H1 (cell line): ENCODE measurements at regions not wholly inside any gene's neighbourhood (a gene's known extent, or its start where the extent isn't known, plus 50 kb on each side); places are given as distances from the start of the nearest gene placed in this dataset.

Experiments
- CTCF ChIA-PET: fragments of 300-600 bp; sonication (Branson Sonifier 250); formaldehyde crosslinking; loops from one replicate; lab custom pipeline; 2021; ENCODE audit not compliant: partially characterized antibody; lab: Charles Lee
- POLR2A ChIA-PET: fragments of 300-600 bp; sonication (Branson Sonifier 250); formaldehyde crosslinking; loops from one replicate; lab custom pipeline; 2021; ENCODE audit warnings: inconsistent platforms; ENCODE audit not compliant: partially characterized antibody; lab: Charles Lee
- DNase-seq, 2 experiments: peaks; one replicate each; pipeline versions ENCODE4 v3.0.0 to v3.0.0-alpha.2; 2010 to 2022; ENCODE audit warnings: low spot score in 2 of 2, low read depth in 1 of 2, mixed read lengths in 1 of 2
- FAIRE-seq: peaks from 2 replicates; lab custom pipeline; 2011; peaks lifted over from hg19 to GRCh38; lab: Jason Lieb, UNC
- H2AFZ ChIP-seq: 2 replicates; pipeline ENCODE4 v1.8.1; 2012; ENCODE audit warnings: low read length, inconsistent platforms
- H2AK5ac ChIP-seq: 2 replicates; pipeline ENCODE4 v1.6.1; 2013; ENCODE audit warnings: low read depth, low read length
- H2BK120ac ChIP-seq: replicated peaks from 2 replicates; pipeline ENCODE3; 2013; ENCODE audit warnings: low read depth, low read length, inconsistent platforms
- H2BK12ac ChIP-seq: 2 replicates; pipeline ENCODE4 v1.6.1; 2013; ENCODE audit warnings: low read depth, low read length
- H2BK15ac ChIP-seq: 2 replicates; pipeline ENCODE4 v1.6.1; 2013; ENCODE audit warnings: low read length
- H2BK20ac ChIP-seq: 2 replicates; pipeline ENCODE4 v1.6.1; 2013; ENCODE audit warnings: low read length
- H2BK5ac ChIP-seq: 2 replicates; pipeline ENCODE4 v1.6.1; 2013; ENCODE audit warnings: low read depth, low read length
- H3K14ac ChIP-seq: 2 replicates; pipeline ENCODE4 v1.6.1; 2013; ENCODE audit warnings: inconsistent platforms; ENCODE audit not compliant: insufficient read length
- H3K18ac ChIP-seq: 2 replicates; pipeline ENCODE4 v1.6.1; 2013; ENCODE audit warnings: low read length; ENCODE audit errors: extremely low read depth
- H3K23ac ChIP-seq: 2 replicates; pipeline ENCODE4 v1.6.1; 2013; ENCODE audit warnings: inconsistent platforms; ENCODE audit not compliant: insufficient read length
- H3K23me2 ChIP-seq: 2 replicates; pipeline ENCODE4 v1.6.1; 2013; ENCODE audit warnings: low read depth, low read length
- H3K27ac ChIP-seq: 2 replicates; pipeline ENCODE4 v1.6.1; 2011; ENCODE audit warnings: low read depth, low read length, inconsistent platforms
- H3K27me3 ChIP-seq, 4 experiments: replicated peaks in 1 of 4; 1 replicate in 1 of 4; 2 replicates in 3 of 4; pipeline versions ENCODE4 v1.6.1 to v1.8.1; 2011 to 2013; ENCODE audit warnings: low read length in 3 of 4, mild to moderate bottlenecking in 3 of 4, inconsistent platforms in 2 of 4, mixed read lengths in 2 of 4, moderate library complexity in 1 of 4; ENCODE audit not compliant: control insufficient read depth in 3 of 4, insufficient read depth in 3 of 4; ENCODE audit errors: extremely low read depth in 1 of 4
- H3K36me3 ChIP-seq, 4 experiments: 2 replicates each; pipeline versions ENCODE4 v1.6.1 to v1.8.1; 2011 to 2013; ENCODE audit warnings: mild to moderate bottlenecking in 4 of 4, low read length in 3 of 4, moderate library complexity in 2 of 4, control low read depth in 1 of 4, inconsistent platforms in 1 of 4; ENCODE audit not compliant: insufficient read depth in 4 of 4, control insufficient read depth in 2 of 4
- H3K4ac ChIP-seq: replicated peaks from 2 replicates; pipeline ENCODE3; 2013; ENCODE audit warnings: low read length, low read depth, mixed read lengths, inconsistent platforms; ENCODE audit not compliant: insufficient read length
- H3K4me1 ChIP-seq, 4 experiments: replicated peaks in 1 of 4; 1 replicate in 1 of 4; 2 replicates in 3 of 4; pipeline versions ENCODE4 v1.6.1 to v1.8.1; 2011 to 2013; ENCODE audit warnings: low read length in 3 of 4, inconsistent platforms in 2 of 4, mixed read lengths in 1 of 4; ENCODE audit not compliant: insufficient read depth in 4 of 4, control insufficient read depth in 3 of 4
- H3K4me2 ChIP-seq, 2 experiments: 2 replicates each; pipeline versions ENCODE4 v1.6.1 to v1.8.1; 2011 to 2013; ENCODE audit warnings: low read depth in 2 of 2, low read length in 2 of 2, control low read depth in 1 of 2, inconsistent platforms in 1 of 2, mild to moderate bottlenecking in 1 of 2; ENCODE audit not compliant: insufficient read depth in 1 of 2
- H3K4me3 ChIP-seq, 4 experiments: fragments of 200-600, 300-600 bp in 1 of 4; sonication (generic), shearing (Covaris generic), sonication (Bioruptor Twin) in 1 of 4; 2 replicates each; pipeline versions ENCODE4 v1.5.1 to v1.8.1; 2011 to 2016; ENCODE audit warnings: low read length in 4 of 4, low read depth in 3 of 4, control low read depth in 2 of 4, inconsistent platforms in 2 of 4, mild to moderate bottlenecking in 2 of 4, mixed read lengths in 1 of 4, moderate library complexity in 1 of 4; ENCODE audit not compliant: insufficient read depth in 2 of 4; ENCODE audit errors: extremely low read depth in 1 of 4
- H3K56ac ChIP-seq: replicated peaks from 2 replicates; pipeline ENCODE3; 2013; ENCODE audit warnings: low read depth, mild to moderate bottlenecking, mixed read lengths, low read length, inconsistent platforms; ENCODE audit not compliant: insufficient read length
- H3K79me1 ChIP-seq: 2 replicates; pipeline ENCODE4 v1.6.1; 2013; ENCODE audit warnings: low read depth, low read length, control low read depth
- H3K79me2 ChIP-seq, 2 experiments: 2 replicates each; pipeline versions ENCODE4 v1.6.1 to v1.8.1; 2012 to 2013; ENCODE audit warnings: low read length in 2 of 2, mild to moderate bottlenecking in 2 of 2, inconsistent platforms in 1 of 2; ENCODE audit not compliant: insufficient read depth in 2 of 2, control insufficient read depth in 1 of 2
- H3K9ac ChIP-seq, 4 experiments: replicated peaks in 1 of 4; 1 replicate in 1 of 4; 2 replicates in 3 of 4; pipeline versions ENCODE4 v1.6.1 to v1.8.1; 2011 to 2013; ENCODE audit warnings: low read depth in 3 of 4, low read length in 3 of 4, control low read depth in 2 of 4, mild to moderate bottlenecking in 2 of 4, moderate library complexity in 2 of 4, inconsistent platforms in 1 of 4; ENCODE audit errors: extremely low read depth in 1 of 4
- H3K9me3 ChIP-seq, 2 experiments: 2 replicates each; pipeline versions ENCODE4 v1.6.1 to v1.8.1; 2012 to 2013; ENCODE audit warnings: mild to moderate bottlenecking in 2 of 2, moderate library complexity in 2 of 2, control low read depth in 1 of 2, inconsistent platforms in 1 of 2, low read depth in 1 of 2, low read length in 1 of 2, mixed read lengths in 1 of 2; ENCODE audit not compliant: insufficient read depth in 2 of 2
- H4K20me1 ChIP-seq, 2 experiments: replicated peaks in 1 of 2; 2 replicates each; pipeline versions ENCODE3 to v1.8.1; 2011 to 2013; ENCODE audit warnings: inconsistent platforms in 2 of 2, low read length in 2 of 2, mild to moderate bottlenecking in 1 of 2; ENCODE audit not compliant: insufficient read depth in 2 of 2, control insufficient read depth in 1 of 2
- H4K5ac ChIP-seq: 2 replicates; pipeline ENCODE4 v1.6.1; 2013; ENCODE audit warnings: low read length, low read depth, mixed read lengths, inconsistent platforms; ENCODE audit not compliant: insufficient read length
- H4K8ac ChIP-seq: 2 replicates; pipeline ENCODE4 v1.8.0; 2013; ENCODE audit warnings: mild to moderate bottlenecking, moderate library complexity, low read length, inconsistent platforms; ENCODE audit not compliant: insufficient read depth; ENCODE audit errors: extremely low read depth
- H4K91ac ChIP-seq: replicated peaks from 2 replicates; pipeline ENCODE3; 2013; ENCODE audit warnings: low read length, mixed read lengths, inconsistent platforms; ENCODE audit not compliant: insufficient read length
- CBX5 ChIP-seq: fragments of 300-800, 300-1000 bp; sonication (generic); IDR thresholded peaks from 2 replicates; pipeline ENCODE4 v1.7.1; 2016; ENCODE audit warnings: antibody characterized with exemption, low read length, low read depth
- EP300 ChIP-seq, 2 experiments: IDR thresholded peaks; 1 replicate in 1 of 2; 2 replicates in 1 of 2; pipeline ENCODE4 v1.6.1; 2011 to 2012; ENCODE audit warnings: low read depth in 2 of 2, low read length in 2 of 2, mild to moderate bottlenecking in 2 of 2, borderline replicate concordance in 1 of 2, inconsistent platforms in 1 of 2, moderate library complexity in 1 of 2
- GTF2F1 ChIP-seq: IDR thresholded peaks from 2 replicates; pipeline ENCODE4 v1.6.1; 2012; ENCODE audit warnings: low read depth, low read length, improper control_type of control experiment, borderline replicate concordance
- JUN ChIP-seq: IDR thresholded peaks from 2 replicates; pipeline ENCODE4 v1.6.1; 2011; ENCODE audit warnings: low read depth, mild to moderate bottlenecking, improper control_type of control experiment, low read length
- KDM1A ChIP-seq: fragments of 200-600, 300-600 bp; sonication (generic); IDR thresholded peaks from 2 replicates; pipeline ENCODE4 v1.7.1; 2016; ENCODE audit warnings: mild to moderate bottlenecking, low read length, borderline replicate concordance
- KDM5A ChIP-seq: fragments of 200-600 bp; IDR thresholded peaks from 2 replicates; pipeline ENCODE4 v1.7.1; 2012; ENCODE audit warnings: mild to moderate bottlenecking, low read length, inconsistent platforms, mixed read lengths
- POLR2A ChIP-seq, 2 experiments: IDR thresholded peaks; 1 replicate in 1 of 2; 2 replicates in 1 of 2; pipeline ENCODE4 v1.6.1; 2011; ENCODE audit warnings: low read depth in 2 of 2, low read length in 2 of 2, mild to moderate bottlenecking in 2 of 2; ENCODE audit errors: control extremely low read depth in 1 of 2
- POU5F1 ChIP-seq: IDR thresholded peaks from 2 replicates; pipeline ENCODE4 v1.6.1; 2011; ENCODE audit warnings: low read depth, mild to moderate bottlenecking, low read length, moderate library complexity
- RBBP5 ChIP-seq: IDR thresholded peaks from 2 replicates; pipeline ENCODE4 v1.7.1; 2012; ENCODE audit warnings: low read depth, mild to moderate bottlenecking, inconsistent platforms, low read length, moderate library complexity, borderline replicate concordance
- RXRA ChIP-seq: IDR thresholded peaks from 2 replicates; pipeline ENCODE4 v1.6.1; 2011; ENCODE audit warnings: low read depth, mild to moderate bottlenecking, low read length, moderate library complexity; ENCODE audit not compliant: insufficient read depth
- SAP30 ChIP-seq: fragments of 300-600 bp; sonication (generic); IDR thresholded peaks from 2 replicates; pipeline ENCODE4 v1.7.1; 2012; ENCODE audit warnings: low read length, moderate library complexity, mild to moderate bottlenecking, inconsistent platforms; ENCODE audit not compliant: insufficient read depth, insufficient replicate concordance
- SUZ12 ChIP-seq: fragments of 200-600 bp; sonication (generic); IDR thresholded peaks from 2 replicates; pipeline ENCODE4 v1.6.1; 2012; ENCODE audit warnings: mild to moderate bottlenecking, inconsistent platforms, low read length, moderate library complexity, mixed read lengths
- WGBS, 2 experiments: shearing (Covaris generic) in 1 of 2; methylation state at CpG; one replicate each; pipeline versions ENCODE4 v1.1.6 to v1.1.7; 2013 to 2015; ENCODE audit warnings: low lambda C conversion rate in 2 of 2, mixed read lengths in 2 of 2, inconsistent platforms in 1 of 2, low coverage in 1 of 2, missing lambda C conversion rate in 1 of 2; ENCODE audit not compliant: insufficient replicate concordance in 2 of 2, insufficient coverage in 1 of 2, insufficient read length in 1 of 2; ENCODE audit errors: extremely low coverage in 1 of 2, missing lambda C conversion rate in 1 of 2; 5-methylcytosine and 5-hydroxymethylcytosine counted together

DNA sequence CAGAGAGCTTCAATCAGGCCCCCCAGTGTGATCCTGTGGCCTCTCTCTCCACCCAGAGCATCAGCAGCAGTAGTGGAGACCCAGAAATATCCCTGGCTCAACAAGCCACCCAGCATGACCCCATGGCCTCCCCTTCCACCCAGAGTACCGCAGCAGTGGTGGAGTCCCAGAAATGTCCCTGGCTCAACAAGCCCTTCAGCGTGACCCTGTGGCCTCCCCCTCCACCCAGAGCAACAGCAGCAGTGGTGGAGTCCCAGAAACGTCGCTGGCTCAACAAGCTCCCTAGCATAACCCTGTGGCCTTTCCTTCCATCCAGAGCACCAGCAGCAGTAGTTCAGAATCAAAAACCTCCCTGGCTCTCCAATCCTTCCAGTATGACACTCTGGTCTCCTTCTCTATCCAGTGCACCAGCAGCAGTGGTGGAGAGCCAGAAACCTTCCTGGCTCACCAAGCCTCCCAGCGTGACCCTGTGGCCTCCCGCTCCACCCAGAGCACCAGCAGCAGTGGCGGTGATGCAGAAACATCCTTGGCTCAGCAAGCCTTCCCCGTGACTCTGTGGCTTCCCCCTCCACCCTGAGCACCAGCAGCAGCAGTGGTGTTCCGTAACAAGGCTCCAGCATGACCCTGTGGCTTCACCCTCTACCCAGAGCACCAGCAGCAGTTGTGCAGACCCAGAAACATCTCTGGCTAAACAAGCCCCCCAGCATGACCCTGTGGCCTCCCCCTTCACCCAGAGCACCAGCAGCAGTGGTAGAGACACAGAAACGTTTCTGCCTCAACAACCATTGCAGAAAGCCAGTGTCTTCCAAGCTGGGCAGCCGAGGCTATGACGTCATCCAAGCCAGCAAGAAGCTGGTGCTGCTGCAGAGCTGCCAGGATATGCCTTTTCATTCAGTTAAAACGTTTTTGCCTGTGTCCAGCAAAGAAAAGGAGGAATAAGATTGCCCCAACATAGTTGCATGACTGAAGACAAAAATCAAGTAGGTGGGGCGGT is 61.3 kb upstream of the TAMM41 start:
- Histone ChIP-seq H3K18ac (no peak overlapping the region), H3K23me2 (no peaks in the 10 kb centered on the region), H4K91ac (no peak overlapping the region), H3K9ac (no peak overlapping the region), H2BK12ac (no peak overlapping the region), H3K23ac (no peak overlapping the region), H3K36me3 (no peaks in the 10 kb centered on the region), H4K5ac (no peak overlapping the region), H4K20me1 (peaks cover 0 to under 1% of the 10 kb centered on the region in 2 experiments), H3K4ac (no peak overlapping the region), H2AK5ac (no peak overlapping the region), H3K4me2 (no peak overlapping the region), H3K27ac (no peak overlapping the region), H2BK120ac (no peak overlapping the region)
- DNase-seq = no peak
- WGBS, 2 experiments = 86% methylated on average over 14 of the region's 14 CpGs; no CpG with 5 or more reads in 1 of the 2 experiments
- TF ChIP-seq POLR2A (IDR thresholded peaks at IDR 0.05; ENCODE audit: control extremely low read depth in 1 of 2, low read depth in 2 of 2, low read length in 2 of 2) (no peak), SAP30 (no peak), KDM5A (no peak), RXRA (no peak), KDM1A (no peak), CBX5 (no peak), POU5F1 (no peak), RBBP5 (no peak), JUN (no peak), GTF2F1 (no peak), SUZ12 (no peak), EP300 (IDR thresholded peaks at IDR 0.05; ENCODE audit: borderline replicate concordance in 1 of 2, low read depth in 2 of 2, low read length in 2 of 2) (no peak)
- TF ChIP-seq, all 59 proteins: peak for 0
- FAIRE-seq = no peak
- Histone ChIP-seq H3K4me3 (no peak overlapping the region), H4K8ac (no peak overlapping the region), H2AFZ (no peak overlapping the region), H3K79me1 (no peaks in the 10 kb centered on the region), H2BK15ac (no peak overlapping the region), H2BK20ac (no peak overlapping the region), H3K79me2 (no peaks in the 10 kb centered on the region), H3K27me3 (no peaks in the 10 kb centered on the region), H3K9me3 (no peaks in the 10 kb centered on the region), H3K56ac (no peak overlapping the region), H3K4me1 (no peaks in the 10 kb centered on the region), H2BK5ac (no peak overlapping the region; the same call in 1 of the 2 replicates), H3K14ac (no peak overlapping the region)
- ChIA-PET CTCF (interaction anchor here (1.3 kb wide), 1 partner anchor 36 kb away, joined by 4 read pairs; no protein-coding TSS in a partner anchor), POLR2A (no interaction called here)
